HuH-7.5 (cell line): ENCODE measurements at regions not wholly inside any gene's neighbourhood (a gene's known extent, or its start where the extent isn't known, plus 50 kb on each side); places are given as distances from the start of the nearest gene placed in this dataset.

Source experiments
- DNase-seq: peaks from one replicate; pipeline ENCODE4 v3.0.0; 2011; ENCODE audit warnings: low spot score

DNA sequence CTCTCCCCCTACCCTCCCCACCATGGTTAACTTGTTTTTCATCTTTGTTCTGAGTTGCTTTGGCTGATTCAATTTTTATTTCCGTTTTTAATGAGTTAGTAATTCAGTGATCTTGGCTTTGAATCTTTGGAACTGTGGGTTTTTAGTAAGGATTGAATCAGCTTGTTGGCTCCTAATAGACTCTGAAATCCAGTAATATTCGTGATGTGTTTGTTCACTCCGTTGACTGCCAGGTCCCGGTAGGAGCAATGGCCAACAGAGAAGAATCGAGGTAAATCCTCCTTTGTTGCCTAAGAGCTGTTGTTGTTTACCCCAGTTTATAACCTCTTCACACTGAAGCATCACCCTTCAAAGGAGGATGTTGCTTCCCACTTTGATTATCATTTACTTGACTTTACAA, 92.7 kb downstream of the PCSK1 start:
- no peak for DNase-seq

GRCh38 chr5:96339862-96340261, 93.2 kb downstream of the PCSK1 start:
- no peak for DNase-seq

DNA sequence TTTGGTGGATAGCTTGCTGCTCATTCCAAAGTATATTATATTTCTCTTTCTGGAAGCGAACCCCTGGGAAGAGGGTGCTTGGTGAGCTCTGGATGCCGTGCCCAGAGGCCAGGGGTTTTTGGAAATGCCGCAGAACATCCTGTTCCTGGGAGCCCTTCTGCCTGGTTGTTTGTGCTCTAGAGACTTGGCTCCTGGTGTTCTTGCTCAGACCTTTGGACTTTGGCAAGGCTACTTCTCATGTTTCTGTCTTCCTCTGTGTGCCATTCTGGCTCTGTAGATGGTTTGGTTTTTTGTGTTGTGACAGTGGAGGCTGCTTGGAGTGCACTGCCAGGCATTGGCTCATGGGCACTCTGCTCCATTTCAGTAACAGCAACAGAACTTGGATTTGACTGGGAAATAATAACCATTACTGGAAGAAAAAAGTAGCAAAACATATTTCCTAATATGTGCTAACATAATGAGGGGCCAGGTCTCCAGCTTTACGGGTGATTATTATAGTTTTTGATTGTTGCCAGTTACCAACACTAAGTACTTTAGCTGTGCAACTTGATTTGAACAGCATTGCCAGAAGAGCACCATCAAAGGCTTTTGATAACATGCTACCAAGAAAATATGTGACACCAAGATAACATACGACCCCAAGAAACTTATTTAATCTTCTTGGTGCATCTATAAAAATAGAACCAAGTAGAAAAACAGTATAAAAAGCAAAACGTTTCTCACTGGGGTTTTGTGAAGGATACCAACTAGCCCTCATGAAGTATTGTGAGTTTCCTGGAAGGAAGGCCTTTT, 94.2 kb downstream of the PCSK1 start:
- no peak for DNase-seq

- DNase-seq, result no peak
Observed at GRCh38 chr5:96338091-96338490, 95.0 kb downstream of the PCSK1 start.

DNA sequence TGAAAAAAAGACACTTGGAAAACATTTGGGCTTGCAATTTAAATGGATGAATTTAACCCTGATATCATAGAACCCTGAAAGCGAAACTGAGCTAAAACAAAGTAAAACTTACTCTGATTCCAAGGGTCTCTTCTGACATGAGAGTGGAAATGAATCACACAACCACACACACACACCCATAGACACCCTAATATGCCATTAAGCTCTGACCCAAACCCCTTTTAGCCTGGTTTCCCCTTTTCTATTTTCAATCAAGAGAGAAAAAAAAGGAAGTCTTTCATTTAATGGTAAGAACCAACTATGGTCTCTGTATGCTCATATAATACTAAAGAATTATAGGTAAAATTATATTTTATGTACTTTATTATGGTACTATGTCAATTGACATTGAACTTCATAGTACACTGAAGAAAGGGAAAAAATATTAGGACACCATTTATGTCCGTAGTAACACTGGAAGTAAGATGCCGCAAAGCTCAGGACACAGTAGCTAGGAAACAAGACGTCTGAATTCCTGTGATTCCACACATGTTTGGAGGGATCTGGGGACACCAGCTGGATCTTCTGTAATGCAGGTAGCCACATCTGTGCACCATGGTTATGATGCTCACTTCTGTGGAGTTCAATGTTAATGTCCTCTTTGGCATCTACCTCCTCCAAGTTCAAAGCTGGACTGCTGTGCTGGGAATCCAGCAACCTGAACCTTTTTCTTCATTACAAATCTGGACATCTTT, 95.8 kb downstream of the PCSK1 start:
- DNase-seq, result no peak

DNA sequence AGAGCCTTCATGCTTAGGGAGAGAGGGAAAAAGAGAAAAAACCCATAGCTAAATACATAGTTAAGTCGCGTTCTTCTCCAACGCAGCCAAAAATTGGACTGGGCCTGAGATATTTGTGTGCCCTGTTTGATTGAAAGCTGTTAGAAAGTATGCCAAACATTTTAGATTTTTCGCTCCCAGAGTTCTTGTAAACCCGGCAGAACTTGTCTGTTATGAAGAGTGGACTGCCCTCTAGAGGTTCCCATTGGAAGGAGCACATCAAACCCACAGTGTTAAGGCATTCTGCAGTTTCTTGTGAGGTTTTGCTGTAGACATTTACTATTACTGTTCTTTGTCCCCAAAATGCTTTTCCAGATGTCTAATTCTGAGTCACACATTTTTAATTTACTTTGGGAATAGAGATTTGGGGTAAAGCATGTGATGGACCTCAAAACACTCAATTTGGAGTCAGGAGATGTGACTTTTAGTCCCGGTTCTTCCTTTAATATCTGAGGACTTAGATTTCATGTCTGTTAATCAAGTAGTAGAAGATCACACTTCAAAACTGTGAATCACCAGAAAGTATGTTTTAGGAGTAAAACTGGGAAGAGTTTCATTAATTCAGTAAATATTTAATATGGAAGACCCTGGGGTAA, 96.6 kb downstream of the PCSK1 start:
- DNase-seq, result no peak

DNA sequence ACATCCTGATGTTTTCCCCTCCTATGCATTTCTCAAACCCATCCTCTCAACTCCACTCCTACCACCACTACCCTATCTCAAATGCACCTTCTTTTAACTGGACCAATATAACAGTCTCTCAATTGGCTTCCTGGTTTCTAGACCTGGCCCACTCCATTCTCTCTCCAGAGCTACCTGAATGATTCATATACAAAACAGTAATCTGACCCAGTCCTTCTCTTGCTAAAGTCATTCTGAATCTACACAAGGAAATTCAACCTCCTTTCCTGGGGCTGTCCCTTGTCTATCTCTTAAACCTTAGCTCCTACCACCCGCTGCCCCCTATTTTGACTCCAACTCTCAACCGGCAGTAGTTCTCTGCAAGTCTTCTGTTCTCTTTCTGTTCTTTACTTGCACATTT, 97.2 kb downstream of the PCSK1 start:
- no peak for DNase-seq

GRCh38 chr5:96333391-96333790, 99.7 kb downstream of the PCSK1 start:
- no peak for DNase-seq

- no peak for DNase-seq
Observed at GRCh38 chr5:96332535-96333366, 100.3 kb downstream of the PCSK1 start.

GRCh38 chr5:96331681-96332361, 101.2 kb downstream of the PCSK1 start:
- DNase-seq, result no peak

DNA sequence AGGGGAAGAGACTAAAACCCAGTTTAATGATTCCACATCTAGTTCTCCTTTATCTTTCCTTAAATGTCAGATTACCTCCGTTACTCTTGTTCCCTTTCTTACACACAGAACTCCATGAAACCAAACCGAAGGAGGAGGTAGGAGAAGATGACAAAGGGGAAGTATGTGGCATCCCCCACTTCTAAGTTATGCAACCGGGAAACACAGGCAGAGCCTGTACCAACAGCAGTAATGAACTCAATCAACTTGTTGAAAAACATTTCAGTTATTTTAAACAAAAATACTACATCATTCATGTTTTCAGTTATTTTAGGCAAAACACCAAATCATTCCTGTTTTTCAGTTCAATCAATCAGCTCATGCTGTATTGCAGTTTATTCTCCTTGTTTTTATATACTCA, 101.8 kb downstream of the PCSK1 start:
- no peak for DNase-seq

- no peak for DNase-seq
Observed at GRCh38 chr5:96330530-96331140, 102.4 kb downstream of the PCSK1 start.

DNA sequence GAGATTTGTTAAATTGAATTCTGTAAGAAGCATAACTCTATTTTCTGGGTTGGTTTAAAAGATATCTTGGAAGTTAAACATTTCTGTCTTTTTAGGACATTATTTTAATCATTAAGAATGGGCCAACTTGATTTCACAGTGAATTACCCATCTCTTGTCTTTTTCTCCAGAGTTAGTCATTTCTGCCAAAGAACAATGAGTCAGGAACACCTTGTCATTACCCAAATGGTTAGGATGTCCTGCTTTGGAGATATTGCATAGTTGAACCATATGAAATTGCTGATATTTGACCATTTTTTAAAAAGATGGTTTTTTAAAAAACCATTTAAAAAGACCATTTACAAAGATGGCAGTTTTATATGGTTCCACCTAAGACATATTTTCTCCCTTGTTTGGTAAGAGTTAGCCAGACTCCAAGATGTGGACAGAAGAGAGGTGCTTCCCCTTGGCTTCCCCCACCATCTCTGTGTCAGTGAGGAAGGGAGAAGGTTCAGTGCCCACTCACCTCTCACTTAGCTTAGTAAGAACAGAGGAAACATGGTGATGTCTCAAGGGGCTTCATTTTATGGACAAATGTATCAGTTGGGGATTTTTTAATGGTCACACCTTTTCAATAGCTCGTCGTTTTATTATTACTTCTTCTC, 103.0 kb downstream of the PCSK1 start:
- no peak for DNase-seq

DNA sequence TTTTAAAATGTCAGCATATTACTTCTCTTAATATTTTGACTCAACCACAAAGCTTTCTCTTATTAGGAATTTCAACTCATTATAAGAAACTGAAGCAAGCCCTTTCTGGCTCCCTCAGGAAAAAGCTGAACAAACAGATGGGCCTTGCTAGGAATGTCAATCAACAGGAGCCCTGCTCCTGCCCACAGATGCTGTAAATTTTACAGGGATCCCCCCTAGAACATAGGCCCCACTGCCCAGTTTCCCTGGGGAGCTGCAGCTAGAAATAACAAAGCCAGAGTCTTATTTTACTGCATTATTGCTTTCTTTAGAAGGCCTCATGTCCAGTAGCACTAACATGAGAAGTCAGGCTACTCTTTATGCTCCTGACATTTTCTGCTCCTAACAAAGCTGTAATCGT, 103.8 kb downstream of the PCSK1 start:
- DNase-seq, result no peak

DNA sequence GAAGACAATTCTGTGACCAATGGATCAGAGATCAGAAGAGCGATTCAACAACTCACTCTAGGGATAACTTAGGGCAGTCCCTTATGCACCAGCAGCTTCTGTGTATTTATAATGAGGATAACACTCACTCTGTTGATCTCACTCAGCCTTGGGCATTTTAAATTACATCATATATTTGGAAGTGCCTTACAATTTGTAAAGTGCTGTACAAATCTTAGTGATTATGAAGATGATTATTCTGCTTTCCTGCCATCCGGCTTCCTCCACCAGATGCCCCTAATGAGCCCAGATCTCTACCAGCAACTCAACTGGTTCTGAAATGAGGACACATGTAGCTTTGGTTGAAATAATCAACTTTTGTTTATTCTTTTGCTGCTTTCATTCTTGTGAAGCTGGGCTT, 105.3 kb downstream of the PCSK1 start:
- DNase-seq, result no peak

GRCh38 chr5:96326902-96327301, 106.1 kb downstream of the PCSK1 start:
- no peak for DNase-seq

DNA sequence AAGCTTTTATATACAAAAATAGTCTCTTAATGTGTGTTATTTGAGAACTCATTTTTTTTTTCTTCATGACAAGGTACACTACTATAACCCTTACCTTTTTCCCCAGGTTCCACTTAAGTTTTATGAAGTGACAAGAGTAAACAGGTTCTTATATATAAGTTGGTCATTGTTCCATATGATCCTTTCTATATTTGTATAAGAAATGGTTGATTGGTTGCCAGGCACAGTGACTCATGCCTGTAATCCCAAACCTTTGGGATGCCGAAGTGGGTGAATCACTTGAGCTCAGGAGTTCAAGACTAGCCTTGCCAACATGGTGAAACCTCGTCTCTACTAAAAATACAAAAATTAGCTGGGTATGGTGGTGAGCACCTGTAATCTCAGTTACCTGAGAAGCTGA, 108.3 kb downstream of the PCSK1 start:
- no peak for DNase-seq

DNA sequence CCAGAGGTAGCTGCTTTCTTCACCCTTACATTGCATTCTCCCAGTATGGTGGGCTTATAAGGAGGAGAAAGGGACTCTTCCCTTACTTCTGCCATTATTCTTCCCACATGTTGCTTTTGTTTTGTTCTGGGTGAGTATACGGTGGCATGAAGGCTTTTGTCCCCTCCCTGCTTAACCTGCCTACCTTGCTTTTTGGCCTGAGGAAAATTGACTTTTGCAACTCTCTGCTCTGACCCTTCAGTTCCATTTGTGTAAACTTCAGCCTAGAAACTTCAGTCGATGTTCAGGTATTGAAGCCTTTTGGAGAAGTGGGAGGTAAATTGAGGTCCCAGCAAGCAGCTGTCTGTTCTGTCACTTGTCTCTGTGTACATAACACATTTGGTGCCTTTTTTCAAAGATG, 110.2 kb downstream of the PCSK1 start:
- no peak for DNase-seq

GRCh38 chr5:96322217-96322616, 110.8 kb downstream of the PCSK1 start:
- no peak for DNase-seq

DNA sequence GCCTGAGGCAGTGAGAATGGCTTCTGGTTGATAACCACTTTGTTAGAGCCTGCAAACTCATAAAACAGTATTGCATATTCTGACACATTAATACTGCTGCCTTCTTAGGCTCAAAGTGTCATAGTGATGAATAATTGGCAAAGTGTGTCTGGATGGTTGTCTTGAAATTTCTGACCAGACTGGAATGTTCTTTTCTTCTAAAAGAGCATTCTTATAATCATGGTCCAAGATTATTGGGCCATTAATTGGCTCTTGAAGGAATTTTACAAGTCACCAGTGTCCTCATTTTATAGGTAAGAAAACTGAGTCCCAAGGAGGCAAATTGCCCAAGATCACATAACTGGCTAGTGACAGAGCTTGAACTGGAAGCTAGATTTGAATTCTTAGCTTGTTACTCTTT, 111.7 kb downstream of the PCSK1 start:
- DNase-seq, result no peak

GRCh38 chr5:96320797-96321196, 112.3 kb downstream of the PCSK1 start:
- no peak for DNase-seq
